ENCODE measurements at regions not wholly inside any gene's neighbourhood (a gene's known extent, or its start where the extent isn't known, plus 50 kb on each side); places are given as distances from the start of the nearest gene placed in this dataset.
"Not testable (repeated sequence)": the region's sequence is repeated elsewhere in the genome, so short reads cannot be mapped to it uniquely, and the experiment has no call there.

- ChIA-PET CTCF (no interaction called here), POLR2A (no interaction called here)
- Histone ChIP-seq H4K20me1 (replicated peaks; ENCODE audit: control insufficient read depth, extremely low read depth, insufficient read depth, low read length) (no peaks in the 10 kb centered on the region), H3K27ac (ENCODE audit: insufficient read depth, low read depth, low read length) (no peak overlapping the region), H3K9ac (replicated peaks; ENCODE audit: extremely low read depth, insufficient read depth, low read length) (no peak overlapping the region), H2AFZ (ENCODE audit: low read depth, low read length) (no peak overlapping the region), H3K4me1 (ENCODE audit: control insufficient read depth, extremely low read depth, insufficient read depth, low read length) (no peaks in the 10 kb centered on the region), H3K4me3 (replicated peaks in 1 of 3; ENCODE audit: insufficient read depth in 1 of 3, low read depth in 1 of 3, low read length in 3 of 3) (no peak overlapping the region), H3K27me3 (ENCODE audit: control insufficient read depth in 2 of 2, insufficient read depth in 2 of 2, low read length in 2 of 2) (no peaks in the 10 kb centered on the region), H3K79me2 (ENCODE audit: control insufficient read depth, insufficient read depth, low read length) (no peaks in the 10 kb centered on the region), H3K4me2 (ENCODE audit: insufficient read depth, low read length) (no peak overlapping the region), H3K36me3 (ENCODE audit: control insufficient read depth in 2 of 2, extremely low read depth in 1 of 2, insufficient read depth in 2 of 2, low read length in 2 of 2) (no peaks in the 10 kb centered on the region), H3K9me1 (replicated peaks; ENCODE audit: control insufficient read depth, extremely low read depth, insufficient read depth, low read length) (no peaks in the 10 kb centered on the region), H3K9me3 (replicated peaks; ENCODE audit: control insufficient read depth, insufficient read depth, low read length) (no peaks in the 10 kb centered on the region)
- TF ChIP-seq POLR2AphosphoS5 (IDR thresholded peaks at IDR 0.05; ENCODE audit: insufficient read depth, low read depth, low read length): no peak
- intact Hi-C loops (cut with micrococcal nuclease) (no loop called here), dilution Hi-C loops (cut with MboI; ENCODE audit: extremely low pct_ligation_motif_present, low sequenced_read_pairs) (no loop called here)
- DNase-seq (ENCODE audit: low read depth, low spot score): no peak
- BruUV-seq (replicated peaks): no TSS peak
- no peak for FAIRE-seq
Measured at GRCh38 chr2:175709248-175709647, 292.8 kb downstream of the LNPK start.

GRCh38 chr2:175707322-175707721, 294.7 kb downstream of the LNPK start:
- FAIRE-seq: no peak
- Histone ChIP-seq H2AFZ (ENCODE audit: low read depth, low read length) (no peak overlapping the region), H3K36me3 (ENCODE audit: control insufficient read depth in 2 of 2, extremely low read depth in 1 of 2, insufficient read depth in 2 of 2, low read length in 2 of 2) (no peaks in the 10 kb centered on the region), H3K27ac (ENCODE audit: insufficient read depth, low read depth, low read length) (no peak overlapping the region), H3K4me2 (ENCODE audit: insufficient read depth, low read length) (no peak overlapping the region), H3K9ac (replicated peaks; ENCODE audit: extremely low read depth, insufficient read depth, low read length) (no peak overlapping the region), H3K4me3 (replicated peaks in 1 of 3; ENCODE audit: insufficient read depth in 1 of 3, low read depth in 1 of 3, low read length in 3 of 3) (no peak overlapping the region), H4K20me1 (replicated peaks; ENCODE audit: control insufficient read depth, extremely low read depth, insufficient read depth, low read length) (no peaks in the 10 kb centered on the region), H3K27me3 (ENCODE audit: control insufficient read depth in 2 of 2, insufficient read depth in 2 of 2, low read length in 2 of 2) (no peaks in the 10 kb centered on the region), H3K9me1 (replicated peaks; ENCODE audit: control insufficient read depth, extremely low read depth, insufficient read depth, low read length) (no peaks in the 10 kb centered on the region), H3K79me2 (ENCODE audit: control insufficient read depth, insufficient read depth, low read length) (no peaks in the 10 kb centered on the region), H3K4me1 (ENCODE audit: control insufficient read depth, extremely low read depth, insufficient read depth, low read length) (no peaks in the 10 kb centered on the region), H3K9me3 (replicated peaks; ENCODE audit: control insufficient read depth, insufficient read depth, low read length) (no peaks in the 10 kb centered on the region)
- intact Hi-C loops (cut with micrococcal nuclease): no loop called here
- CTCF ChIA-PET: no interaction called here
- POLR2A ChIA-PET: no interaction called here
- no TSS peak for BruUV-seq (replicated peaks)
- TF ChIP-seq JUN (IDR thresholded peaks at IDR 0.05; ENCODE audit: borderline replicate concordance, insufficient read depth, insufficient read length, low read depth): no peak
- no peak for TF ChIP-seq EZH2 (IDR thresholded peaks at IDR 0.05; ENCODE audit: borderline replicate concordance, low read depth, low read length, severe bottlenecking)
- no peak for TF ChIP-seq MYC (IDR thresholded peaks at IDR 0.05; ENCODE audit: low read depth, low read length)
- TF ChIP-seq, protein P1, sequence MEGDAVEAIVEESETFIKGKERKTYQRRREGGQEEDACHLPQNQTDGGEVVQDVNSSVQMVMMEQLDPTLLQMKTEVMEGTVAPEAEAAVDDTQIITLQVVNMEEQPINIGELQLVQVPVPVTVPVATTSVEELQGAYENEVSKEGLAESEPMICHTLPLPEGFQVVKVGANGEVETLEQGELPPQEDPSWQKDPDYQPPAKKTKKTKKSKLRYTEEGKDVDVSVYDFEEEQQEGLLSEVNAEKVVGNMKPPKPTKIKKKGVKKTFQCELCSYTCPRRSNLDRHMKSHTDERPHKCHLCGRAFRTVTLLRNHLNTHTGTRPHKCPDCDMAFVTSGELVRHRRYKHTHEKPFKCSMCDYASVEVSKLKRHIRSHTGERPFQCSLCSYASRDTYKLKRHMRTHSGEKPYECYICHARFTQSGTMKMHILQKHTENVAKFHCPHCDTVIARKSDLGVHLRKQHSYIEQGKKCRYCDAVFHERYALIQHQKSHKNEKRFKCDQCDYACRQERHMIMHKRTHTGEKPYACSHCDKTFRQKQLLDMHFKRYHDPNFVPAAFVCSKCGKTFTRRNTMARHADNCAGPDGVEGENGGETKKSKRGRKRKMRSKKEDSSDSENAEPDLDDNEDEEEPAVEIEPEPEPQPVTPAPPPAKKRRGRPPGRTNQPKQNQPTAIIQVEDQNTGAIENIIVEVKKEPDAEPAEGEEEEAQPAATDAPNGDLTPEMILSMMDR (IDR thresholded peaks at IDR 0.05; ENCODE audit: extremely low read depth in 1 of 2, insufficient read depth in 1 of 2, low read depth in 1 of 2, low read length in 2 of 2): no peak
- no peak for TF ChIP-seq POLR2AphosphoS5 (IDR thresholded peaks at IDR 0.05; ENCODE audit: insufficient read depth, low read depth, low read length)
- TF ChIP-seq GATA2 (IDR thresholded peaks at IDR 0.05; ENCODE audit: insufficient read depth, insufficient read length, low read depth, low read length): no peak
- TF ChIP-seq FOS (IDR thresholded peaks at IDR 0.05; ENCODE audit: borderline replicate concordance, insufficient read depth, low read length): no peak
- no peak for TF ChIP-seq POLR2A (IDR thresholded peaks at IDR 0.05; ENCODE audit: low read depth, low read length)
- TF ChIP-seq, protein P2, sequence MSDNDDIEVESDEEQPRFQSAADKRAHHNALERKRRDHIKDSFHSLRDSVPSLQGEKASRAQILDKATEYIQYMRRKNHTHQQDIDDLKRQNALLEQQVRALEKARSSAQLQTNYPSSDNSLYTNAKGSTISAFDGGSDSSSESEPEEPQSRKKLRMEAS (IDR thresholded peaks at IDR 0.05; ENCODE audit: insufficient read depth, insufficient read length): no peak
- DNase-seq (ENCODE audit: low read depth, low spot score): no peak
- dilution Hi-C loops (cut with MboI; ENCODE audit: extremely low pct_ligation_motif_present, low sequenced_read_pairs): no loop called here

DNA sequence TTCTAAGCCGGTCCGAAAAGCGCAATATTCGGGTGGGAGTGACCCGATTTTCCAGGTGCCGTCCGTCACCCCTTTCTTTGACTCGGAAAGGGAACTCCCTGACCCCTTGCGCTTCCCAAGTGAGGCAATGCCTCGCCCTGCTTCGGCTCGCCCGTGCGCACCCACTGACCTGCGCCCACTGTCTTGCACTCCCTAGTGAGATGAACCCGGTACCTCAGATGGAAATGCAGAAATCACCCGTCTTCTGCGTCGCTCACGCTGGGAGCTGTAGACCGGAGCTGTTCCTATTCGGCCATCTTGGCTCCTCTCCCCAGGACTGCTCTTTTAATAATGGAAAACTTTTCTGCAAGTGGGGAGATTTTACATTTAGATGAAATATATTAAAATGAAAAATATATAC, 297.5 kb downstream of the LNPK start:
- CTCF ChIA-PET; H4K20me1 ChIP-seq (replicated peaks; ENCODE audit: control insufficient read depth, extremely low read depth, insufficient read depth, low read length); dilution Hi-C loops (cut with MboI; ENCODE audit: extremely low pct_ligation_motif_present, low sequenced_read_pairs); FAIRE-seq; intact Hi-C loops (cut with micrococcal nuclease); POLR2A ChIA-PET; H3K4me2 ChIP-seq (ENCODE audit: insufficient read depth, low read length); H3K9me1 ChIP-seq (replicated peaks; ENCODE audit: control insufficient read depth, extremely low read depth, insufficient read depth, low read length); H3K79me2 ChIP-seq (ENCODE audit: control insufficient read depth, insufficient read depth, low read length); H3K27ac ChIP-seq (ENCODE audit: insufficient read depth, low read depth, low read length); H3K36me3 ChIP-seq (ENCODE audit: control insufficient read depth in 2 of 2, extremely low read depth in 1 of 2, insufficient read depth in 2 of 2, low read length in 2 of 2); H3K27me3 ChIP-seq (ENCODE audit: control insufficient read depth in 2 of 2, insufficient read depth in 2 of 2, low read length in 2 of 2); H3K9ac ChIP-seq (replicated peaks; ENCODE audit: extremely low read depth, insufficient read depth, low read length); H3K4me1 ChIP-seq (ENCODE audit: control insufficient read depth, extremely low read depth, insufficient read depth, low read length); DNase-seq (ENCODE audit: low read depth, low spot score); H3K4me3 ChIP-seq (replicated peaks in 1 of 3; ENCODE audit: insufficient read depth in 1 of 3, low read depth in 1 of 3, low read length in 3 of 3); H3K9me3 ChIP-seq (replicated peaks; ENCODE audit: control insufficient read depth, insufficient read depth, low read length); H2AFZ ChIP-seq (ENCODE audit: low read depth, low read length); BruUV-seq (replicated peaks): not testable (repeated sequence)

Measured in endothelial cell of umbilical vein (primary cell).